H1 (cell line): ENCODE measurements at regions not wholly inside any gene's neighbourhood (a gene's known extent, or its start where the extent isn't known, plus 50 kb on each side); places are given as distances from the start of the nearest gene placed in this dataset.
A peak's percentile ranks its signal among the peaks of the same experiment; 100 is the strongest.

Source experiments
- CTCF ChIA-PET: fragments of 300-600 bp; sonication (Branson Sonifier 250); formaldehyde crosslinking; loops from one replicate; lab custom pipeline; 2021; ENCODE audit not compliant: partially characterized antibody; lab: Charles Lee
- POLR2A ChIA-PET: fragments of 300-600 bp; sonication (Branson Sonifier 250); formaldehyde crosslinking; loops from one replicate; lab custom pipeline; 2021; ENCODE audit warnings: inconsistent platforms; ENCODE audit not compliant: partially characterized antibody; lab: Charles Lee
- DNase-seq, 2 experiments: peaks; one replicate each; pipeline versions ENCODE4 v3.0.0 to v3.0.0-alpha.2; 2010 to 2022; ENCODE audit warnings: low spot score in 2 of 2, low read depth in 1 of 2, mixed read lengths in 1 of 2
- FAIRE-seq: peaks from 2 replicates; lab custom pipeline; 2011; peaks lifted over from hg19 to GRCh38; lab: Jason Lieb, UNC
- H2AFZ ChIP-seq: 2 replicates; pipeline ENCODE4 v1.8.1; 2012; ENCODE audit warnings: low read length, inconsistent platforms
- H2AK5ac ChIP-seq: 2 replicates; pipeline ENCODE4 v1.6.1; 2013; ENCODE audit warnings: low read depth, low read length
- H2BK120ac ChIP-seq: replicated peaks from 2 replicates; pipeline ENCODE3; 2013; ENCODE audit warnings: low read depth, low read length, inconsistent platforms
- H2BK12ac ChIP-seq: 2 replicates; pipeline ENCODE4 v1.6.1; 2013; ENCODE audit warnings: low read depth, low read length
- H2BK15ac ChIP-seq: 2 replicates; pipeline ENCODE4 v1.6.1; 2013; ENCODE audit warnings: low read length
- H2BK20ac ChIP-seq: 2 replicates; pipeline ENCODE4 v1.6.1; 2013; ENCODE audit warnings: low read length
- H2BK5ac ChIP-seq: 2 replicates; pipeline ENCODE4 v1.6.1; 2013; ENCODE audit warnings: low read depth, low read length
- H3K14ac ChIP-seq: 2 replicates; pipeline ENCODE4 v1.6.1; 2013; ENCODE audit warnings: inconsistent platforms; ENCODE audit not compliant: insufficient read length
- H3K18ac ChIP-seq: 2 replicates; pipeline ENCODE4 v1.6.1; 2013; ENCODE audit warnings: low read length; ENCODE audit errors: extremely low read depth
- H3K23ac ChIP-seq: 2 replicates; pipeline ENCODE4 v1.6.1; 2013; ENCODE audit warnings: inconsistent platforms; ENCODE audit not compliant: insufficient read length
- H3K23me2 ChIP-seq: 2 replicates; pipeline ENCODE4 v1.6.1; 2013; ENCODE audit warnings: low read depth, low read length
- H3K27ac ChIP-seq: 2 replicates; pipeline ENCODE4 v1.6.1; 2011; ENCODE audit warnings: low read depth, low read length, inconsistent platforms
- H3K27me3 ChIP-seq, 4 experiments: replicated peaks in 1 of 4; 1 replicate in 1 of 4; 2 replicates in 3 of 4; pipeline versions ENCODE4 v1.6.1 to v1.8.1; 2011 to 2013; ENCODE audit warnings: low read length in 3 of 4, mild to moderate bottlenecking in 3 of 4, inconsistent platforms in 2 of 4, mixed read lengths in 2 of 4, moderate library complexity in 1 of 4; ENCODE audit not compliant: control insufficient read depth in 3 of 4, insufficient read depth in 3 of 4; ENCODE audit errors: extremely low read depth in 1 of 4
- H3K36me3 ChIP-seq, 4 experiments: 2 replicates each; pipeline versions ENCODE4 v1.6.1 to v1.8.1; 2011 to 2013; ENCODE audit warnings: mild to moderate bottlenecking in 4 of 4, low read length in 3 of 4, moderate library complexity in 2 of 4, control low read depth in 1 of 4, inconsistent platforms in 1 of 4; ENCODE audit not compliant: insufficient read depth in 4 of 4, control insufficient read depth in 2 of 4
- H3K4ac ChIP-seq: replicated peaks from 2 replicates; pipeline ENCODE3; 2013; ENCODE audit warnings: low read length, low read depth, mixed read lengths, inconsistent platforms; ENCODE audit not compliant: insufficient read length
- H3K4me1 ChIP-seq, 4 experiments: replicated peaks in 1 of 4; 1 replicate in 1 of 4; 2 replicates in 3 of 4; pipeline versions ENCODE4 v1.6.1 to v1.8.1; 2011 to 2013; ENCODE audit warnings: low read length in 3 of 4, inconsistent platforms in 2 of 4, mixed read lengths in 1 of 4; ENCODE audit not compliant: insufficient read depth in 4 of 4, control insufficient read depth in 3 of 4
- H3K4me2 ChIP-seq, 2 experiments: 2 replicates each; pipeline versions ENCODE4 v1.6.1 to v1.8.1; 2011 to 2013; ENCODE audit warnings: low read depth in 2 of 2, low read length in 2 of 2, control low read depth in 1 of 2, inconsistent platforms in 1 of 2, mild to moderate bottlenecking in 1 of 2; ENCODE audit not compliant: insufficient read depth in 1 of 2
- H3K4me3 ChIP-seq, 4 experiments: fragments of 200-600, 300-600 bp in 1 of 4; sonication (generic), shearing (Covaris generic), sonication (Bioruptor Twin) in 1 of 4; 2 replicates each; pipeline versions ENCODE4 v1.5.1 to v1.8.1; 2011 to 2016; ENCODE audit warnings: low read length in 4 of 4, low read depth in 3 of 4, control low read depth in 2 of 4, inconsistent platforms in 2 of 4, mild to moderate bottlenecking in 2 of 4, mixed read lengths in 1 of 4, moderate library complexity in 1 of 4; ENCODE audit not compliant: insufficient read depth in 2 of 4; ENCODE audit errors: extremely low read depth in 1 of 4
- H3K56ac ChIP-seq: replicated peaks from 2 replicates; pipeline ENCODE3; 2013; ENCODE audit warnings: low read depth, mild to moderate bottlenecking, mixed read lengths, low read length, inconsistent platforms; ENCODE audit not compliant: insufficient read length
- H3K79me1 ChIP-seq: 2 replicates; pipeline ENCODE4 v1.6.1; 2013; ENCODE audit warnings: low read depth, low read length, control low read depth
- H3K79me2 ChIP-seq, 2 experiments: 2 replicates each; pipeline versions ENCODE4 v1.6.1 to v1.8.1; 2012 to 2013; ENCODE audit warnings: low read length in 2 of 2, mild to moderate bottlenecking in 2 of 2, inconsistent platforms in 1 of 2; ENCODE audit not compliant: insufficient read depth in 2 of 2, control insufficient read depth in 1 of 2
- H3K9ac ChIP-seq, 4 experiments: replicated peaks in 1 of 4; 1 replicate in 1 of 4; 2 replicates in 3 of 4; pipeline versions ENCODE4 v1.6.1 to v1.8.1; 2011 to 2013; ENCODE audit warnings: low read depth in 3 of 4, low read length in 3 of 4, control low read depth in 2 of 4, mild to moderate bottlenecking in 2 of 4, moderate library complexity in 2 of 4, inconsistent platforms in 1 of 4; ENCODE audit errors: extremely low read depth in 1 of 4
- H3K9me3 ChIP-seq, 2 experiments: 2 replicates each; pipeline versions ENCODE4 v1.6.1 to v1.8.1; 2012 to 2013; ENCODE audit warnings: mild to moderate bottlenecking in 2 of 2, moderate library complexity in 2 of 2, control low read depth in 1 of 2, inconsistent platforms in 1 of 2, low read depth in 1 of 2, low read length in 1 of 2, mixed read lengths in 1 of 2; ENCODE audit not compliant: insufficient read depth in 2 of 2
- H4K20me1 ChIP-seq, 2 experiments: replicated peaks in 1 of 2; 2 replicates each; pipeline versions ENCODE3 to v1.8.1; 2011 to 2013; ENCODE audit warnings: inconsistent platforms in 2 of 2, low read length in 2 of 2, mild to moderate bottlenecking in 1 of 2; ENCODE audit not compliant: insufficient read depth in 2 of 2, control insufficient read depth in 1 of 2
- H4K5ac ChIP-seq: 2 replicates; pipeline ENCODE4 v1.6.1; 2013; ENCODE audit warnings: low read length, low read depth, mixed read lengths, inconsistent platforms; ENCODE audit not compliant: insufficient read length
- H4K8ac ChIP-seq: 2 replicates; pipeline ENCODE4 v1.8.0; 2013; ENCODE audit warnings: mild to moderate bottlenecking, moderate library complexity, low read length, inconsistent platforms; ENCODE audit not compliant: insufficient read depth; ENCODE audit errors: extremely low read depth
- H4K91ac ChIP-seq: replicated peaks from 2 replicates; pipeline ENCODE3; 2013; ENCODE audit warnings: low read length, mixed read lengths, inconsistent platforms; ENCODE audit not compliant: insufficient read length
- RAD21 ChIP-seq, 2 experiments: IDR thresholded peaks in 1 of 2; conservative IDR thresholded peaks in 1 of 2; 2 replicates each; pipeline ENCODE4 v1.6.1; 2011; ENCODE audit warnings: low read depth in 2 of 2, low read length in 2 of 2, improper control_type of control experiment in 1 of 2, inconsistent platforms in 1 of 2, mild to moderate bottlenecking in 1 of 2, moderate library complexity in 1 of 2
- TBP ChIP-seq: IDR thresholded peaks from 2 replicates; pipeline ENCODE4 v1.6.1; 2011; ENCODE audit warnings: low read depth, low read length, improper control_type of control experiment
- WGBS, 2 experiments: shearing (Covaris generic) in 1 of 2; methylation state at CpG; one replicate each; pipeline versions ENCODE4 v1.1.6 to v1.1.7; 2013 to 2015; ENCODE audit warnings: low lambda C conversion rate in 2 of 2, mixed read lengths in 2 of 2, inconsistent platforms in 1 of 2, low coverage in 1 of 2, missing lambda C conversion rate in 1 of 2; ENCODE audit not compliant: insufficient replicate concordance in 2 of 2, insufficient coverage in 1 of 2, insufficient read length in 1 of 2; ENCODE audit errors: extremely low coverage in 1 of 2, missing lambda C conversion rate in 1 of 2; 5-methylcytosine and 5-hydroxymethylcytosine counted together

GRCh38 chr3:45333549-45333948 is 54.8 kb upstream of the LARS2 start:
- Histone ChIP-seq H2BK20ac (no peak overlapping the region), H3K56ac (no peak overlapping the region), H3K27ac (no peak overlapping the region), H4K20me1 (no peaks in the 10 kb centered on the region), H2BK5ac (no peak overlapping the region), H2BK12ac (no peak overlapping the region), H3K79me1 (no peaks in the 10 kb centered on the region), H3K9me3 (no peaks in the 10 kb centered on the region), H3K36me3 (no peaks in the 10 kb centered on the region), H3K9ac (no peak overlapping the region), H3K4ac (no peak overlapping the region), H4K91ac (no peak overlapping the region), H3K27me3 (no peaks in the 10 kb centered on the region), H2BK120ac (no peak overlapping the region), H3K4me1 (peaks cover 3 to 16% (median 9%) of the 10 kb centered on the region in 4 experiments), H2AK5ac (no peak overlapping the region), H3K23me2 (no peaks in the 10 kb centered on the region), H3K79me2 (no peaks in the 10 kb centered on the region), H3K4me3 (no peak overlapping the region), H3K4me2 (no peak overlapping the region), H3K23ac (no peak overlapping the region), H2AFZ (no peak overlapping the region), H4K5ac (no peak overlapping the region), H3K14ac (no peak overlapping the region), H2BK15ac (no peak overlapping the region), H4K8ac (no peak overlapping the region), H3K18ac (peak overlapping the region; percentile 13; the same call in 1 of the 2 replicates)
- POLR2A ChIA-PET = no interaction called here
- 52% methylated on average over 2 of the region's 2 CpGs; no CpG with 5 or more reads in 1 of the 2 experiments for WGBS, 2 experiments
- FAIRE-seq (no peak), DNase-seq (no peak)
- TF ChIP-seq TBP (no peak), RAD21 (IDR thresholded peaks at IDR 0.05 in 1 of 2, conservative IDR thresholded peaks at IDR 0.05 in 1 of 2; ENCODE audit: low read depth in 2 of 2, low read length in 2 of 2) (peak in 1 of 2 experiments; percentile 24; a peak in 1 of 4 replicates)
- CTCF ChIA-PET = interaction anchor here (0.6 to 3.8 kb wide), 10 partner anchors 11 to 105 kb away, joined by 3 to 19 read pairs (median 4); no protein-coding TSS in a partner anchor
